ENCODE measurements at regions not wholly inside any gene's neighbourhood (a gene's known extent, or its start where the extent isn't known, plus 50 kb on each side); places are given as distances from the start of the nearest gene placed in this dataset.

DNA sequence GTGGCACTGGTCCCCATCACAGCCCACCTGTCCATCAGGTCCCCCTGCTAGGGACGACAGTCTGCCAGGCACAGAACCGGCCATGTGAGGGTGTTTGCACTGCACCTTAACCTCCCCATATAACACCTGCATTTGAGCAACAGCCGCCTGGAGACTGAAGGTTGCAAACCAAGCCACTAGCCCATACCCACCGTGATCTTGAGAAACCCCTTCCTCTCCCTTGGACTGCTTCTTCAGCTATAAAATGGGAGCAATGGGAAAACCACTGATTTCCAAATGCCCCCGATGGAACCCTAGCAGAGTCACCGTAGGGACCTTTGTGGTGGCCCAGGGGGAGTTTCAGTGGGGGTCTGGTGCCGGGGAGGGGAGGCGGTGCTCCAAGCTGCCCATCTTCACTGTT is 120.1 kb downstream of the NPTX2 start (continued):
- no peak for TF ChIP-seq REST (IDR thresholded peaks at IDR 0.05; ENCODE audit: unreplicated experiment)
- TF ChIP-seq EZH2phosphoT487 (IDR thresholded peaks at IDR 0.05; ENCODE audit: unreplicated experiment) = no peak
- TF ChIP-seq JUNB (IDR thresholded peaks at IDR 0.05; ENCODE audit: unreplicated experiment) = no peak
- TF ChIP-seq STAT1 (IDR thresholded peaks at IDR 0.05; ENCODE audit: unreplicated experiment) = no peak
- TF ChIP-seq ZNF114 (CRISPR knock-in tag; IDR thresholded peaks at IDR 0.05) = no peak
- TF ChIP-seq, protein P1, sequence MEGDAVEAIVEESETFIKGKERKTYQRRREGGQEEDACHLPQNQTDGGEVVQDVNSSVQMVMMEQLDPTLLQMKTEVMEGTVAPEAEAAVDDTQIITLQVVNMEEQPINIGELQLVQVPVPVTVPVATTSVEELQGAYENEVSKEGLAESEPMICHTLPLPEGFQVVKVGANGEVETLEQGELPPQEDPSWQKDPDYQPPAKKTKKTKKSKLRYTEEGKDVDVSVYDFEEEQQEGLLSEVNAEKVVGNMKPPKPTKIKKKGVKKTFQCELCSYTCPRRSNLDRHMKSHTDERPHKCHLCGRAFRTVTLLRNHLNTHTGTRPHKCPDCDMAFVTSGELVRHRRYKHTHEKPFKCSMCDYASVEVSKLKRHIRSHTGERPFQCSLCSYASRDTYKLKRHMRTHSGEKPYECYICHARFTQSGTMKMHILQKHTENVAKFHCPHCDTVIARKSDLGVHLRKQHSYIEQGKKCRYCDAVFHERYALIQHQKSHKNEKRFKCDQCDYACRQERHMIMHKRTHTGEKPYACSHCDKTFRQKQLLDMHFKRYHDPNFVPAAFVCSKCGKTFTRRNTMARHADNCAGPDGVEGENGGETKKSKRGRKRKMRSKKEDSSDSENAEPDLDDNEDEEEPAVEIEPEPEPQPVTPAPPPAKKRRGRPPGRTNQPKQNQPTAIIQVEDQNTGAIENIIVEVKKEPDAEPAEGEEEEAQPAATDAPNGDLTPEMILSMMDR (conservative IDR thresholded peaks at IDR 0.05; ENCODE audit: low read depth in 2 of 2) = no peak
- TF ChIP-seq ZNF331 (CRISPR knock-in tag; IDR thresholded peaks at IDR 0.05; ENCODE audit: low read depth) = no peak
- no peak for TF ChIP-seq EZH2 (IDR thresholded peaks at IDR 0.05; ENCODE audit: low read depth, unreplicated experiment)
- no peak for TF ChIP-seq POLR2AphosphoS5 (IDR thresholded peaks at IDR 0.05; ENCODE audit: low read depth)

- Histone ChIP-seq H2AFZ (no peak overlapping the region), H3K4me3 (no peak overlapping the region), H4K20me1 (replicated peaks; ENCODE audit: insufficient read depth) (no peaks in the 10 kb centered on the region), H3K79me2 (replicated peaks; ENCODE audit: insufficient read depth) (no peaks in the 10 kb centered on the region), H3K36me3 (ENCODE audit: insufficient read depth) (no peaks in the 10 kb centered on the region), H3K27ac (ENCODE audit: low read depth) (no peak overlapping the region), H3K4me1 (ENCODE audit: insufficient read depth) (no peaks in the 10 kb centered on the region), H3K4me2 (no peak overlapping the region), H3K27me3 (ENCODE audit: insufficient read depth) (no peaks in the 10 kb centered on the region), H3K9me2 (ENCODE audit: insufficient read depth) (no peaks in the 10 kb centered on the region), H3F3A (replicated peaks; ENCODE audit: low read depth) (no peaks in the 10 kb centered on the region)
- no peaks in the 10 kb centered on the region; the same call in 2 of the 3 replicates for H3K9me3 Mint-ChIP-seq
- no peak for ATAC-seq
- no peak overlapping the region for H3K27ac Mint-ChIP-seq
- H3K4me3 Mint-ChIP-seq = no peak overlapping the region
- no peak for DNase-seq (ENCODE audit: low spot score)
- H3K4me1 Mint-ChIP-seq = no peaks in the 10 kb centered on the region
- H3K36me3 Mint-ChIP-seq (ENCODE audit: low read depth) = no peaks in the 10 kb centered on the region
- no peak for TF ChIP-seq POLR2AphosphoS5 (IDR thresholded peaks at IDR 0.05; ENCODE audit: low read depth)
- peaks cover 6% of the 10 kb centered on the region for H3K27me3 Mint-ChIP-seq (ENCODE audit: insufficient read depth, low read depth, poor library complexity)
These were observed 123.6 kb downstream of the NPTX2 start for GRCh38 chr7:98740643-98741042.
